Type B pancreatic cell (in vitro differentiated cells): ENCODE measurements at regions not wholly inside any gene's neighbourhood (a gene's known extent, or its start where the extent isn't known, plus 50 kb on each side); places are given as distances from the start of the nearest gene placed in this dataset.
A peak's percentile ranks its signal among the peaks of the same experiment; 100 is the strongest.

Experiments used
- DNase-seq: peaks from one replicate; pipeline ENCODE4 v3.0.0; 2021; ENCODE audit warnings: mixed read lengths; ENCODE audit not compliant: unreplicated experiment; ENCODE audit errors: extremely low spot score
- H3K27ac Mint-ChIP-seq: 2 replicates; pipeline ENCODE4 v1.8.0; 2021; ENCODE audit warnings: mild to moderate bottlenecking, mixed read lengths
- H3K27me3 Mint-ChIP-seq: 2 replicates; pipeline ENCODE4 v1.8.0; 2021; ENCODE audit warnings: mixed read lengths
- H3K36me3 Mint-ChIP-seq: 2 replicates; pipeline ENCODE4 v1.8.0; 2021; ENCODE audit warnings: mixed read lengths
- H3K4me1 Mint-ChIP-seq: one replicate; pipeline ENCODE4 v1.8.0; 2021; ENCODE audit warnings: mixed read lengths; ENCODE audit not compliant: unreplicated experiment
- H3K4me3 Mint-ChIP-seq: 2 replicates; pipeline ENCODE4 v1.8.0; 2021; ENCODE audit warnings: mild to moderate bottlenecking, mixed read lengths
- H3K9me3 Mint-ChIP-seq: 2 replicates; pipeline ENCODE4 v1.8.0; 2021; ENCODE audit warnings: mixed read lengths
- TF ChIP-seq, protein P1 (sequence below): fragments of 200-600 bp; sonication (generic); conservative IDR thresholded peaks from 2 replicates; pipeline ENCODE4 v1.5.0; 2021; ENCODE audit warnings: antibody characterized with exemption, mild to moderate bottlenecking

DNA sequence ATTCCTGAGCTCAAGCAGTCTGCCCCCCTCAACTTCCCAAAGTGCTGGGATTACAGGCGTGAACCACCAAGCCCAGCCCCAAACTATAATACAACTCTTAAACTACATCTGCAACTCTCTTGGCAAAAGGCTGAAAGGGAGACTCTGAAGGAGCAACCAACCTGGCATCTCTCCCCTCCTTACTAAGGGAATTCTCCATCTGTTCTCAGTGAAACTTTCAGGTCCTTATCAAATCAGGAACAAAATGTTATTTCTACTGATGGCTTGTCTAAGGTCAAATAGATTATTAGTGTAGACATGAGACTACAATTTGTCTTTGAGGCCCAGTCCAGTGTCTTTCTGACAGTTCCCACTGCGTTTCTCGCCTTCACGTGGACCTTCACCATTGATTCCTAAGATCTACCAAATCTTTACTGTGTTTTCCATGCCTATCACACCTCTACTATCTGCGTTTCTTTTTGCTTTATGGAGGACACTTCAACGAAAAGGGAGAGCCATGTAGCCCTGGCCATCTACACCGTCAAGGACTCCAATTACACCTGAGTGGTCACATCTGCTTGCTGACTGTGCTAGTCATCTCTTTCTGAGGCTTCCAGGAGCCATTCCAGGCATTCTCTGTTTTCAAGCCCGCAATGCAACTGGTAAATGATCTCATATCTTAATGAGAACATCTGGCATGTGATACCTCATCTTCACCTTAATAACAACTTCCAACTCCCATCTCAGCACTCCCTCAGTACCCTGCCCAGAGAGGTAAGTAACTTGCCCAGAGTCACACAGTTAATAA, 405.7 kb upstream of the CITED2 start:
- peaks cover 4% of the 10 kb centered on the region for H3K36me3 Mint-ChIP-seq
- TF ChIP-seq, protein P1, sequence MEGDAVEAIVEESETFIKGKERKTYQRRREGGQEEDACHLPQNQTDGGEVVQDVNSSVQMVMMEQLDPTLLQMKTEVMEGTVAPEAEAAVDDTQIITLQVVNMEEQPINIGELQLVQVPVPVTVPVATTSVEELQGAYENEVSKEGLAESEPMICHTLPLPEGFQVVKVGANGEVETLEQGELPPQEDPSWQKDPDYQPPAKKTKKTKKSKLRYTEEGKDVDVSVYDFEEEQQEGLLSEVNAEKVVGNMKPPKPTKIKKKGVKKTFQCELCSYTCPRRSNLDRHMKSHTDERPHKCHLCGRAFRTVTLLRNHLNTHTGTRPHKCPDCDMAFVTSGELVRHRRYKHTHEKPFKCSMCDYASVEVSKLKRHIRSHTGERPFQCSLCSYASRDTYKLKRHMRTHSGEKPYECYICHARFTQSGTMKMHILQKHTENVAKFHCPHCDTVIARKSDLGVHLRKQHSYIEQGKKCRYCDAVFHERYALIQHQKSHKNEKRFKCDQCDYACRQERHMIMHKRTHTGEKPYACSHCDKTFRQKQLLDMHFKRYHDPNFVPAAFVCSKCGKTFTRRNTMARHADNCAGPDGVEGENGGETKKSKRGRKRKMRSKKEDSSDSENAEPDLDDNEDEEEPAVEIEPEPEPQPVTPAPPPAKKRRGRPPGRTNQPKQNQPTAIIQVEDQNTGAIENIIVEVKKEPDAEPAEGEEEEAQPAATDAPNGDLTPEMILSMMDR = no peak
- DNase-seq = no peak
- no peak overlapping the region for H3K27ac Mint-ChIP-seq
- H3K4me3 Mint-ChIP-seq = no peak overlapping the region
- H3K27me3 Mint-ChIP-seq = no peaks in the 10 kb centered on the region
- H3K9me3 Mint-ChIP-seq = peaks cover 14% of the 10 kb centered on the region
- H3K4me1 Mint-ChIP-seq = peaks cover 40% of the 10 kb centered on the region

DNA sequence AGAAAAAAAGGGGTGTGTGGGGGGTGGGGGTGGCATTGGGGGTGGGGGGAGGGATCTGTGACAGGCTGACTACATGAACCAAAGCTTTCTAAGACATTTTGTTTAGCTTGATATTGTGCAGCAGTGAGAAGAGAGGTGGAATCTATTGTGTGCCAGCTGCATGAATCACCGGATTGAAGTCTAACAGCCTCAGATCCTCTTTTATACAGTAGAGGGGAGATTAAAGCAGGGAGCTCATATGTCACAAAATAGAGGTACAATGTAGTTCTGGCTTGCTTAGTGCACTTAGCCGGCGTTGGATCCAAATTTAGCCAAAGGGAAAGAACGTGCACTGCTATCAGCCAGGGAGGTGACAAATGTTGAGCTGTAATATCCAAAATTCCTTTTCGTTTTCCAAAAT, 404.2 kb upstream of the CITED2 start:
- TF ChIP-seq, protein P1 = no peak
- Mint-ChIP-seq H3K9me3 (no peaks in the 10 kb centered on the region), H3K27me3 (no peaks in the 10 kb centered on the region), H3K27ac (no peak overlapping the region), H3K4me1 (peaks cover 44% of the 10 kb centered on the region), H3K4me3 (no peak overlapping the region), H3K36me3 (no peaks in the 10 kb centered on the region)
- DNase-seq = no peak

DNA sequence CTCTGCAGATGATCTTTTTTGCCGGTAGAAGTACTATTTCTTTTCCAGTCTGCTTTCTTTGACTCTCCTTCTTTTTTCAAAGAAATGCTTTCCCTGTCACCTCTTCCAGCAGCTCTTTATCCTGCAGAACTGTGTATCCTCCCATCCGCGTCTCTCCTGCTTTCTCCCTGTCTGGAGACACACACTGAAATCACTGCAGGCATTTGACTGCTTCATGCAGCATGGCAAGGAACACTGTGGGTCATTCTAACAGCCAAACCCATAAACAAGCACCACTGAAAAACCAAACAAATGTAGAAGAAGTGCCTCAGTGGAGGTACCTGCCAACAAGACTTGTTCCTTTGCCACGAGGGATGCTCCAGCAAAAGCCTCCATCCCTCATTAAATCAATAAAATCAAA, 403.7 kb upstream of the CITED2 start:
- peaks cover 44% of the 10 kb centered on the region for H3K4me1 Mint-ChIP-seq
- TF ChIP-seq, protein P1 = no peak
- no peaks in the 10 kb centered on the region for H3K9me3 Mint-ChIP-seq
- no peak overlapping the region for H3K4me3 Mint-ChIP-seq
- no peak overlapping the region for H3K27ac Mint-ChIP-seq
- H3K36me3 Mint-ChIP-seq = no peaks in the 10 kb centered on the region
- no peaks in the 10 kb centered on the region for H3K27me3 Mint-ChIP-seq
- DNase-seq = no peak

DNA sequence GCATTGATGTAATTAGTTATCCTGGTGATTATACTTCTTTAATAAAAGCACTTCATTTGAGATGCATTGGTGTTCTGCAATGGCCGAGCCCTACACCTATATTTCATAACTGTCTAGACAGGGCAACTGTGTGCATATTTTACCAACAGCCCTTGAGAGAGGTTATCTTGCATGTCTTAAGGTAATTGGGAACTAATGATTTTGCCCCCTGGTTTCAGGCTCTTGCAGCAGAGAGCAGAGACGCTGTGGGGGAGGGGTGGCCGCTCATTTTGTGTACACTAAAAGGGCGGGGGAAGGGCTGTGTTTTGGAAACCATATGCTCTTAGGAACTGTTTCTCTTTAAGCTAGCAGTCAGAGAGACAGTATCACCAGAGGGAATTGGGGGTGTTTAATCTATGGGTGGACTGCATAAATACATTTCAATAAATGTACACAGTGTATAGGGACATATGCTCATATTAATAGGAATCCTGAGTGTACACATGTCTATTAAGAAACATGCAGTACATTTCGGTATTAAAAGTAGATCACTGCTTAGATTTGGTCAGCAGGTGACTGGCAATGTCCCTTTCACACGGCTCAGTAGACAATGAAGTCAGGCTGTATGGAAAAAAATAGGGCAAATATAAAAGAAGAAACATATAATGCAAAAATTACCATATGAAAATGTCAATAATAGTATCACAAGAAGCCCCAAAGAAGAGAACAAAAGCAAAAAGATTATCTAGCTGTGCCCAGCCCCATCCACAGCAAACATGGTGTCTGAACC, 402.9 kb upstream of the CITED2 start:
- no peak overlapping the region for H3K27ac Mint-ChIP-seq
- no peaks in the 10 kb centered on the region for H3K9me3 Mint-ChIP-seq
- TF ChIP-seq, protein P1 = no peak
- no peaks in the 10 kb centered on the region for H3K27me3 Mint-ChIP-seq
- H3K36me3 Mint-ChIP-seq = no peaks in the 10 kb centered on the region
- H3K4me1 Mint-ChIP-seq = peaks cover 44% of the 10 kb centered on the region
- H3K4me3 Mint-ChIP-seq = peak overlapping the region; percentile 27
- no peak for DNase-seq

DNA sequence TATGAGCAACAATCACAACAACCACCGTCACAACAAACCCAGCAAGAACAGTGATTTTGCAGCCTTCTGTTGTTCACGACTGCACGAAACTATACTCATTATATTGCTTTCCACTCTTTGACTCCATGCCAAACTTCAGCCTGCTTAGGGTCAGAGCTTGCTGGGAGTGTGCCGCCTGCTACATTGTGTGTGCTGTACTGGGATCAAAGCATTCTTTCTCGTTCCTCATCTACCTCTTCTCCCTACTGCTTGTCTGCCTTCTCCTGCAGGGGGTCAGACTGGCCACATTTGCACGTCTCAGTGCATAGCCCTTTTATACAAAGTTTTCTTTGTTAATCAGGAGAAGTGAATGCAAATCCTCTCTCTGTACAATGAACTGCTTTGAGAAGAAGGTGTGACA, 401.6 kb upstream of the CITED2 start:
- Mint-ChIP-seq H3K36me3 (no peaks in the 10 kb centered on the region), H3K9me3 (no peaks in the 10 kb centered on the region), H3K27me3 (no peaks in the 10 kb centered on the region), H3K4me3 (peak overlapping the region; percentile 32), H3K4me1 (peaks cover 44% of the 10 kb centered on the region), H3K27ac (no peak overlapping the region)
- TF ChIP-seq, protein P1 = no peak
- no peak for DNase-seq
